Left ventricle myocardium superior (tissue), 1 donor: ENCODE measurements at regions not wholly inside any gene's neighbourhood (a gene's known extent, or its start where the extent isn't known, plus 50 kb on each side); places are given as distances from the start of the nearest gene placed in this dataset.
"Not testable (repeated sequence)": the region's sequence is repeated elsewhere in the genome, so short reads cannot be mapped to it uniquely, and the experiment has no call there.

ENCODE experiments used
- ATAC-seq: fragments of 200-7000 bp; cut with Tn5 transposase; one replicate; pipeline ENCODE4 v1.9.1; 2020; ENCODE audit warnings: mild to moderate bottlenecking, moderate library complexity
- DNase-seq: peaks from one replicate; pipeline ENCODE4 v3.0.0-alpha.2; 2020
- intact Hi-C: fragments of 100-400 bp; cut with micrococcal nuclease; formaldehyde crosslinking; loops from one replicate; pipeline ENCODE4 v1.11.0; 2022
- donor health status: DM: no; HTN: yes; CAD: no; lungs with severe emphysema.

DNA sequence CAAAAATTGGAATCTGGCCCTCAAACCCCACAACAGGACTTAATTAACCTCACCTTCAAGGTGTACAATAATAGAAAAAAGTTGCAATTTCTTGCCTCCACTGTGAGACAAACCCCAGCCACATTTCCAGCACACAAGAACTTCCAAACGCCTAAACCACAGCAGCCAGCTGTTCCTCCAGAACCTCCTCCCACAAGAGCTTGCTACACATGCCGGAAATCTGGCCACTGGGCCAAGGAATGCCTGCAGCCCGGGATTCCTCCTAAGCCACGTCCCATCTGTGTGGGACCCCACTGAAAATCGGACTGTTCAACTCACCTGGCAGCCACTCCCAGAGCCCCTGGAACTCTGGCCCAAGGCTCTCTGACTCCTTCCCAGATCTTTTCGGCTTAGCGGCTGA lies 315.9 kb upstream of the EDIL3 start:
- ATAC-seq, intact Hi-C loops, DNase-seq: not testable (repeated sequence)

GRCh38 chr5:84696651-84697050 lies 312.0 kb upstream of the EDIL3 start:
- intact Hi-C loops: no loop called here

GRCh38 chr5:84695330-84695729 lies 310.6 kb upstream of the EDIL3 start:
- intact Hi-C loops: no loop called here
- DNase-seq: no peak
- no peak for ATAC-seq

More at GRCh38 chr5:84696651-84697050, 312.0 kb upstream of the EDIL3 start:
- ATAC-seq (no peak), DNase-seq (no peak)

GRCh38 chr5:84693256-84693655 lies 308.6 kb upstream of the EDIL3 start:
- intact Hi-C loops: no loop called here
- DNase-seq: no peak
- ATAC-seq: no peak

GRCh38 chr5:84688566-84688965 lies 303.9 kb upstream of the EDIL3 start:
- intact Hi-C loops: no loop called here
- ATAC-seq (no peak), DNase-seq (no peak)

- no peak for ATAC-seq
- intact Hi-C loops: no loop called here
- no peak for DNase-seq
These were observed 300.6 kb upstream of the EDIL3 start for GRCh38 chr5:84685121-84685894.

- intact Hi-C loops: no loop called here
- ATAC-seq (no peak), DNase-seq (no peak)
These were observed 298.9 kb upstream of the EDIL3 start for GRCh38 chr5:84683594-84683993.

DNA sequence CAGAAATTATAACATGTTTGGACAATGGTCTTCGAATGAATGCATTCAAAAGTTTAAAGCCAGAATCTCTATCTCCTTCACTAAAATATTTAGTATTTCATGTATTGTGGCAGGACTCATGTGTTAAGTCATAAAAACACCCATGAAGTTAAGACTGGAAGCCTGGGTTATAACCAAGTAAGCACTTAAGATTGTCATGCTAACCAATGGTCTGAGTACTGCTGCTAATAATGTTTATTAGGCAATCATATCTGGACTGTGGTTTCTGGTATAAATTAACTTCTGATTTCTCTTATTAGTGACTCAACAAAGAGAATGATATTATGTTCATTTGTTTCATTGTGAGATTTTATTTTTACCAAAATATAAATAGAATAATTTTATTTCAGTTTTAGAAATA lies 297.9 kb upstream of the EDIL3 start:
- DNase-seq (no peak), ATAC-seq (no peak)
- intact Hi-C loops: no loop called here

GRCh38 chr5:84680908-84681307 lies 296.2 kb upstream of the EDIL3 start:
- intact Hi-C loops: no loop called here
- no peak for ATAC-seq

DNA sequence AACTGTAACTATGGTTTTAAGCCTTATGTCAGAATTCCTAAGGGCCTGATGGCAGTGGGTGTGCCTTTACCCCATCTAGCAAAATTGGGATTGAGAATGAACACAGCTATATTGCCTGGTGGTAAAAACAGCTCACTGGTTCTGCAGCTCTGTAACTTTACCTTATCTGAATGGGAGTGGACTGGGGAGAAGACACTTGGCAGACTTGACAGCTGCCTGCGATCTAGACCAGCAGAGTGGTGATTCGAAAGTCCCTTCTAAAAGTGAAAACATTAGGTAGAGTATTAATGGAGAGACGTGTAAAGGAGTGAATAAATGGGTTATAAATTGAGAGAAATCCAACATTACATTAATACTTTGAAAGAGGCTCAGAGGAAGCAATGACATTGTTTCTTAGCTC lies 289.1 kb upstream of the EDIL3 start:
- DNase-seq (no peak), ATAC-seq (peak; percentile 45)
- intact Hi-C loops: no loop called here

More at GRCh38 chr5:84680908-84681307, 296.2 kb upstream of the EDIL3 start:
- no peak for DNase-seq

GRCh38 chr5:84667576-84667975 lies 282.9 kb upstream of the EDIL3 start:
- intact Hi-C loops: no loop called here
- ATAC-seq: no peak
- no peak for DNase-seq

- ATAC-seq (no peak), DNase-seq (no peak)
- intact Hi-C loops: no loop called here
These were observed 265.7 kb upstream of the EDIL3 start for GRCh38 chr5:84650429-84650828.

- DNase-seq (no peak), ATAC-seq (no peak)
- intact Hi-C loops: no loop called here
These were observed 262.9 kb upstream of the EDIL3 start for GRCh38 chr5:84647581-84647980.

DNA sequence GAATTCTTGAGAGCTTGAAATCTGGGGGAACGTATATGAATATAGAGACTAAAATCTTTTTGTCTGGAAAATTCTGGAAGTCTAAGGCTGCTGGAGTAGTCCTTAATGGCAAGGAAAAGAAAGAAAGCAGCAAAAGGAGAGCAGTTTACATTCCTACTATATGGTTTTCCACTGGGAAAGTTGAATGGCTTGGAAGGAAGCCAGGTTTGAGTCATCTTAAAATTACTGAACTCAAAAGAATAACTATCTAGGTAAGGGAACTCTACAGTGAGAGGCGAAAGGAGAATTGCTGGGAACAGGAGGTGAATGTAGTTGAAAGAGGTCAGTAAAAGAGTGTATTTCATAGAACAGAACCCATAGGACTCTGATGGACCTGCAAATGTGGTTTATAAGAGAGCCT lies 258.1 kb upstream of the EDIL3 start:
- no peak for DNase-seq
- ATAC-seq: no peak
- intact Hi-C loops: no loop called here

DNA sequence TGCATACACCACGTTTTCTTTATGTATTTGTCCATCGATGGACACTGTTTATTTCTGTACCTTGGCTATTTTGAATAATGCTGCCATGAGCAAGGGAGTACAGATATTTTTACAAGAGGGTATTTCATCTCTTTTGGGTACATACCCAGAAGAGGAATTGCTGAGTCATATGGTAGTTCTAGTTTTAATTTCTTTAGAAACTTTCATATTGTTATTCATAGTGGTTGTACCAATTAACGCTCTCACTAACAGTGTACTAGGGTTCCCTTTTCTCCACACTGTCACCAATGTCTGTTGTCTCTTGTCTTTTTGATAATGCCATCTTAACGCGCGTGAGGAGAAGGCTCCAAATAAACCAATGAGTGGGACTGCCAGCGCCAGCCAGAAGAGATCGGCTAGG lies 257.6 kb upstream of the EDIL3 start:
- ATAC-seq: no peak
- no peak for DNase-seq
- intact Hi-C loops: no loop called here

- DNase-seq (no peak), ATAC-seq (no peak)
- intact Hi-C loops: no loop called here
These were observed 253.1 kb upstream of the EDIL3 start for GRCh38 chr5:84637662-84638375.

DNA sequence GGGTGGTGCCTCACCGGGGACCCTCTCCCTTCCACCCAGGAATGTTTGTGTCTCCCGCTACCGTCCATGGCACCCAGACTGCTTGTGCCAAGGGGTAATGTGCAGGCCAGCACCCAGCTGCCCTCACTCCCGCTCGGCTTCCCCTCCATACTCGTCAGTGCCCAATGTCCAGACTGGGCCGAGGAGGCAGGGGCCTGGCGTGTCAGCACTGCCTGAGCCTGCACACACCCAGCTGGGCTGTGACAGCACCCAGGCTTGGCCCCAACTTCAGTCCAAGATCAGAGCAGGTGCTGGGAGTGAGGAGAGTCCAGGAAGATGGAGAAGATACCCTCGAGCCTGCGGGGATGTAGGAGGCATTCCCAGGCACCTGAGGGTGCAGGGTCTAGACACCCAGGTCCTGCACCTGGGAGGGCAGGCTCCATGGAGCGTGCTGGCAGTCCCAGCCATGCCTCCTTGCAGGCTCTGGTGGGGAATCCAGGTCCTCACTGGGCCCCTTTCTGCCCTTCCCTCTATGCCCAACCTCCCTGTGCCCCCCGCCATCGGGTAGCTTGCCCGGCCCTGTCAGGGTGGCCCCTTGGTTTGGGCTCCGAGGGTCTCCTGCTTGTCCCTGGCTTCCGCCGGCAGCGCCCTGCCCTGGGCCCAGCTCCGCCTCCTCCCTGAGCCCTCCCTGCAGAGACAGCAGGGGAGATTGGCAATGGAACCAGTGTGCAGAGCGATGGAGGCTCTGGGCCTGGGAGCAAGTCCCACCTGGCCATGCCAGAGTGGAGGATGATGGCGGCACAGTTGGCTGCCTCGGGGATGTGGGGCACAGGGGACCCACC lies 250.8 kb upstream of the EDIL3 start:
- ATAC-seq (no peak), DNase-seq (no peak)
- intact Hi-C loops: no loop called here

GRCh38 chr5:84634256-84634655 lies 249.6 kb upstream of the EDIL3 start:
- DNase-seq: no peak
- intact Hi-C loops: no loop called here
- no peak for ATAC-seq

DNA sequence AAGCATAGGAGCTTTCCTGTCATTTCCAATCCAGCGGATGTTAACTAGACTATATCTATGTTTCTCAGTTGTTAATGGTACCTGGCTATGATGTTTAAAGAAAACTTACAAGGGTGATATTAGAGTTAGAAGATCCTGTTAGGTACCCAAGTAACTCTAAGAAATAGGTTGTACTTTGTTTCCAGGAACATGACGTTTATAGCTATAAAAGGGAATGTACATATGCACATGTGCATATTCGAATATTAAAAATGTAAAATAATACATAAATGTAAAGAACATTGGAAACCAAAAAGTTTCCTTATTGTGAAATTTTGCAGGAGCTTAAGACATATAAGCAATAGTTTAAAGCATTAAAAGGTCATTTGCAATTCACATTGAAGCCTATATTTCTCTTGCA lies 247.7 kb upstream of the EDIL3 start:
- intact Hi-C loops: no loop called here
- DNase-seq: no peak
- ATAC-seq: no peak

DNA sequence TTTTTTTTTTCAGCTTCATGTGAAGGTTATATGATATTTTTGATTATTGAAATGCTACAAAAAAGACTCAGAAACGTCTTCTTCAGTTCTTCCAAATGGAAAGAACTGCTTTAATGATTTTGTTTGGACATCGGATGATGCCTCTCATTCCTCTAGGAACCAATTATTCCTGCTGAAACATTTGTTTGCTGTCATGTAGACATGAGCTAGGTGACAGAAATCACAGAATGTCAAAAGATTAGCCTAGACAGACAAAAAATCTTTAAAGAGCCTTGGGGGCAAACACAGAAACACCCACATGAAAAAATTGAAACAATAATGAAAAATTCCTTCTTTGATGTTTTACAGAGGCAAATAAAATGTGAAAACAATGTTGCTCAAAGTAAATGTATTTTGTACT lies 244.2 kb upstream of the EDIL3 start:
- DNase-seq (no peak), ATAC-seq (no peak)
- intact Hi-C loops: no loop called here
